ENCODE measurements at regions not wholly inside any gene's neighbourhood (a gene's known extent, or its start where the extent isn't known, plus 50 kb on each side); places are given as distances from the start of the nearest gene placed in this dataset.

DNA sequence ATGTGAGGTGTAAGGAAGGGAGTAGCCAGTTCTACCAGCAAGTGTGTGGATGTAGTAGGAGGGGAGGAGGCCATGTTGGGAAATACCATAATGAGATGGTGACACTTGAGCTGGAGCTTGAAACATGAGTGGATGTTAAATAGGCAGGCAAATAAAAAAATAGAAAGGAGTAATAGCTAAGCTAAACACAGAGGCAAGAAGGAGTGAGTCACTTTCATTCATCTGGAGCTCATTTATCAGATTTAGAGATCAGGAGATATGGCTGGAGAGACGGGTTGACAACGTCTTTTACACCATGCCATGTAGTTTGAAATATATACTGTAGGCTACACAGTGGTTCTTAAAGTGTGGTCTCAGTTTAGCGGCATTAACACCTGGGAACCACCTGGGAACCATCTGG lies 390.5 kb downstream of the DIPK2A start:
- no peak for TF ChIP-seq CTCF (IDR thresholded peaks at IDR 0.05)
- TF ChIP-seq POLR2A (IDR thresholded peaks at IDR 0.05) = no peak
- TF ChIP-seq EP300 (IDR thresholded peaks at IDR 0.05) = no peak

Data from sigmoid colon (tissue), 4 donors.